GM12872 (cell line): ENCODE measurements at regions not wholly inside any gene's neighbourhood (a gene's known extent, or its start where the extent isn't known, plus 50 kb on each side); places are given as distances from the start of the nearest gene placed in this dataset.

Experiments used
- CTCF ChIP-seq: IDR thresholded peaks from 3 replicates; pipeline ENCODE4 v1.5.1; 2011; ENCODE audit warnings: low read depth, mild to moderate bottlenecking, low read length, moderate library complexity; ENCODE audit not compliant: insufficient read depth

- no peak for TF ChIP-seq CTCF
Observed at GRCh38 chr1:103250441-103250861, 142.1 kb upstream of the COL11A1 start.

- no peak for TF ChIP-seq CTCF
Observed at GRCh38 chr1:103248417-103249102, 140.2 kb upstream of the COL11A1 start.

- no peak for TF ChIP-seq CTCF
Observed at GRCh38 chr1:103247517-103247916, 139.2 kb upstream of the COL11A1 start.

DNA sequence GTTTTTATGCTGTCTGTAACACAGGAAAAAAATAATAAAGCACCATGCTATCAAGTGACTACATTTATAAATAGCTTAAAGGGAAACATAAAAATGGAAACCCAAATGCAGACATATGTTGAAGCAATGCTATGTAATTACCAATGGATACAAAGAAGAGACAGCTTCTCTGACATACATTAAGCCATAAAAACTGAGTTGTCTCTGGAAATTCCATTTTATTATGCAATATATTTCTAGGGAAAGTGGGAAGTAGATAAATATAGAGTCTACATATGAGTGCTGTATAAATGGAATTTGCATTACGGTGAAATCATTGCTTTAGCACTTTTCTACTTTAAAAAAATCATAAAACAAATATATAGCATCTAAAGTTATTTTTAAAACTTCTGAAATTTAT lies 135.2 kb upstream of the COL11A1 start:
- no peak for TF ChIP-seq CTCF

GRCh38 chr1:103239034-103239433 lies 130.7 kb upstream of the COL11A1 start:
- no peak for TF ChIP-seq CTCF

DNA sequence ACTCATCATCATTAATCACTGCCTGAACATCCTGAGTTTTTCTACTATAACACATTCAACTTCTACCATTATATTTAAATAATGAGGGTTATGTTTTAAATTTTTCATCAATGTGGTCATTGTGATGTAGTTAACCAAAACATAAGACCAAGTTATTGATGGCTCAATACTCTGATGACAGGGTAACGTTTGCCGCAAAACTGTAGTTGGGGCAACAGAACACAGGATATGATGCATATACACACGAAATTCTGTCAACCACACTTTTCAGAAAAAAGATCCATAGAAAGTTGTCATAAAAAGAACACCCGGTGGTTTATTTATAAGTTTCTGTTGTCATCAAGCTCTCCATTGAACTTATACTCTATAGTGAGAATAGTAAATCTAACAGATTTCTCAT lies 121.7 kb upstream of the COL11A1 start:
- TF ChIP-seq CTCF, result no peak

GRCh38 chr1:103220631-103221041 lies 112.3 kb upstream of the COL11A1 start:
- TF ChIP-seq CTCF, result no peak
